ENCODE measurements at regions not wholly inside any gene's neighbourhood (a gene's known extent, or its start where the extent isn't known, plus 50 kb on each side); places are given as distances from the start of the nearest gene placed in this dataset.

GRCh38 chr11:32216749-32217148 lies 125.9 kb downstream of the RCN1 start:
- TF ChIP-seq CTCF (IDR thresholded peaks at IDR 0.05) (no peak), ZFX (IDR thresholded peaks at IDR 0.05; ENCODE audit: borderline replicate concordance) (no peak)

Measured in 22Rv1 (cell line).